GM12892 (cell line): ENCODE measurements at regions not wholly inside any gene's neighbourhood (a gene's known extent, or its start where the extent isn't known, plus 50 kb on each side); places are given as distances from the start of the nearest gene placed in this dataset.
"Not testable (repeated sequence)": the region's sequence is repeated elsewhere in the genome, so short reads cannot be mapped to it uniquely, and the experiment has no call there.

ENCODE experiments used
- POLR2A ChIP-seq: IDR thresholded peaks from 2 replicates; pipeline ENCODE4 v1.6.1; 2011; ENCODE audit warnings: low read depth, low read length, control low read depth
- TAF1 ChIP-seq: IDR thresholded peaks from 2 replicates; pipeline ENCODE4 v1.6.1; 2011; ENCODE audit warnings: low read depth, mild to moderate bottlenecking, control low read depth, low read length, borderline replicate concordance

- TF ChIP-seq TAF1, POLR2A: not testable (repeated sequence)
Measured at GRCh38 chr6:58185300-58185699, 867.9 kb downstream of the PRIM2 start.
